GM19328 (cell line): ENCODE measurements at regions not wholly inside any gene's neighbourhood (a gene's known extent, or its start where the extent isn't known, plus 50 kb on each side); places are given as distances from the start of the nearest gene placed in this dataset.

Experiments used
- ATAC-seq: cut with Tn5 transposase; IDR thresholded peaks from one replicate; pipeline ENCODE4 v1.9.1; 2021; ENCODE audit warnings: mild to moderate bottlenecking, moderate library complexity; ENCODE audit not compliant: unreplicated experiment

- ATAC-seq: no peak
Observed at GRCh38 chr3:80113331-80113730, 345.5 kb upstream of the ROBO1 start.

- no peak for ATAC-seq
Observed at GRCh38 chr3:80099559-80100066, 331.8 kb upstream of the ROBO1 start.

DNA sequence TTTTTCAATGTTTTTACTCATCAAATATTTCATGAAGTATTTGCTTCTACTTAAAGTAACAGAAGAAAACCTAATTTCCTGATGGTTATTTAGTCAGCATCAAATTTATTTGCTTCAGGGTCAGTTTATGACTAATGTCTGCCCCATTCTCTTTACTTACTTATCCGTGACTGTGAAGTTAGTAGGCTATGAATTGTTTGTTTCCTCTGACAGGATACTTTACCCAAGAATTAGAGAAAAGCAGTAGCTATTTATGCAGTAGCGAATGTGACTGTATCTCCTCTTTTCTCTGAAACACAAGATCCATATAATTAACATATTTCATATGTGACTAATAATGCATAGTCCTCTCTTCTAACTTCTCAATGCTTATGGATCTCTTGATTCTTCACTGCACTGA, 329.9 kb upstream of the ROBO1 start:
- ATAC-seq: no peak

DNA sequence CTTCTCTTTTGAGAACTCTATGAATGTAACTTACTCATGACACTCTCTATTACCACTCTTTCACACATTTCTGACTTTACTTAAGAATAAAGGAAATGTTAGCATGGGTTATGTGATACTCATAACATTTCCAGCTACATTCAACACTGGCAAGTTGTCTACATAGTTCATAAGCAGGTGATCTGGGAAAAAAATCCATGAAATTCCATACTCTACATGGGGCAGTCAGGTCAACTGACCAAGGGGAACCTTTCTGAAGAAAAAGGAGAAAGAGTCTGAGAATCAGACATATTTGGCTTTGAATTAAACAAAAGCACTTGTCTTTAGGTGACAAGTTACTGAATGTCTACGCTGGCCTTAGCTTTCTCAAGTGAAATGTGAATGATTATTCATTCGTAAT, 329.1 kb upstream of the ROBO1 start:
- no peak for ATAC-seq

GRCh38 chr3:80094589-80094988, 326.8 kb upstream of the ROBO1 start:
- ATAC-seq: no peak

GRCh38 chr3:80087767-80088166, 320.0 kb upstream of the ROBO1 start:
- ATAC-seq: no peak

- no peak for ATAC-seq
Observed at GRCh38 chr3:80086426-80086825, 318.6 kb upstream of the ROBO1 start.

GRCh38 chr3:80079886-80080285, 312.1 kb upstream of the ROBO1 start:
- ATAC-seq: no peak

GRCh38 chr3:80068459-80068858, 300.7 kb upstream of the ROBO1 start:
- ATAC-seq: no peak

DNA sequence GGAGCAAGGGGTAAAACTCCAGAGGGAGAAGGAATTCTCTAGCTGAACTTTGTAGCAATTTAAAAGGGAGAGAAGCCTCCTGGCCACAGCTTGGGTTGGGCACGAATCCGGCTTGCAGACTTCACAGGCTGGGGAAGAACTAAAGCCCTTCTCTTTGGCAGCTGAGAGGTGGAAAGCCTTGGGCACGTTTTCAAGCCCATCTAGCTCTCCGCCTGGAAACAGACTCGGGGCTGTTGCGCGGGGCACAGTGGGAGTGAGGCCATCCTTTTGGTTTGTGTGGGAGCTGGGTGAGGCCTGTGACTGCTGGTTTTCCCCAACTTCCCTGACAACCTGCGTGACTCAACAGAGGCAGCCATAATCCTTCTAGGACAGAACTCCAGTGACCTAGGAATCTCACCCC, 295.7 kb upstream of the ROBO1 start:
- no peak for ATAC-seq

DNA sequence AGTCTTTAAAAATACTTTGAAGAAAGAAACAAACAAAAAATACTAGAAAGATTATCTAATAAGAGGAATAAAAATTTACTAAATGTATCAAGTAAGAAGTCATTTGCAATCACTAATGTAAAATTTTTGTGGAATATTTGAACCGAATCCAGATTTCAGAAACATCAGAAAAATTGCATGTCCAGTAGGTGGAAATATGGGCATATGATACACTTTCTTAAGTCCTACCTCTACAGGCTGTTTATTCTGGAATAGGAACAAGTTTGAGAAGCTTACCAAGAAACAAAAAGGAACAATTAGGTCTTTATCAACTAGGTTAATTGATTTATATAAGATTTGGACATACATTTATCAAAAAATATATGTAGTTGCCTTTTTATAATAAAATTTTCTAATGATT, 292.9 kb upstream of the ROBO1 start:
- no peak for ATAC-seq

DNA sequence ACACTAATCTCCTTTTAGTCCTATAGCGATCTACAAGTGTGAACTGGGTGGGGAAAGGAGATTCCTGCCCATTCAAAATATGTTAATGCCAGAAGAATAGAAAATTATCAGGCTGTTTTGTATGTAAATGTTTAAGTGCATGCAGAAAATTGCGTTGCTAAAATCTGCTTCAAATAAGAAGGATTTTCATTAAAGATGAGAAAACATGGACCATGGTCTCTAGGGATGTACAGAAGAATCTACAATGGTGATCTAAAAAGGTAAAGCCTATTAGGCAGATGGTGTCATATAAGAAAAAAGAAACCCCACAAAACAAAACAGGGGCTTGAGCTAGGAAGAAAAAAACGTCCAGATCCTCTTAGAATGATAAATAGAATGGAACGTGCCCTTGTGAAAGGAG, 287.5 kb upstream of the ROBO1 start:
- no peak for ATAC-seq

GRCh38 chr3:80052271-80052670, 284.5 kb upstream of the ROBO1 start:
- ATAC-seq: no peak

GRCh38 chr3:80051602-80051962, 283.8 kb upstream of the ROBO1 start:
- ATAC-seq: no peak

GRCh38 chr3:80050826-80051601, 283.2 kb upstream of the ROBO1 start:
- ATAC-seq: no peak

- ATAC-seq: no peak
Observed at GRCh38 chr3:80043226-80043625, 275.4 kb upstream of the ROBO1 start.

DNA sequence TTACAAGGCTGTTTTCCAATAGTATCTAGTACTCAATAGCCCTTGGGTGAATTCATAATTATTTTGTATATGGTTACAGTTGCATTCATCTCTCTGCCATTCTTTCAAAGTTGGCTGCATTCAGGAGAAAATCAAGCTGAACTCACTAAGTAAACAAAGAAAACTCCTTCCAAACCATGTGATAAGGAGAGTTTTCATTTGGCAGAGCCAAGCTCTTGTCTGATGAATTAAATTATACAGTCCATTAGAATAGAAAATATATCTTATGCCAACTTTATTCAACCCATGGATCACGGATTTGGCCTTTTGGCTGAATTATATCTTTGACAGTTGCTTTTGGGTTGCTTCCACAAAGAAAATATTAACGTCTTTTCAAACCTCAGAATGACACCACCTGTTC, 272.3 kb upstream of the ROBO1 start:
- no peak for ATAC-seq

GRCh38 chr3:80036176-80036575, 268.4 kb upstream of the ROBO1 start:
- no peak for ATAC-seq

DNA sequence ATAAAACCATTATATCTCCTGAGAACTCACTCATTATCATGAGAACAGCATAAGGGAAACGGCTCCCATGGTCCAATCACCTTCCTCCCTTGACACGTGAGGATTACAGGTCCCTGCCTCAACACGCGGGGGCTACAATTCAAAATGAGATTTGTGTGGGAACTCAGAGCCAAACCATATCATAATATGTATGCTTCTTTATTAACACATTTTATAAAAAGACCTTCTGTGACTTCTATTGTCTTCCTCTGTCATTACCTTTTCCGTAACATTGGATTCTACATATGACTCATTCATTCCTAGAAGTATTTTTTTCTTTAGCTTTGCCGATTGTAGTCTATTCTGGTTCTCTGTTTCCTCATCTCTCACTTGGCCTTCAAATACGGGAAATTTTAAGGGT, 267.2 kb upstream of the ROBO1 start:
- no peak for ATAC-seq

DNA sequence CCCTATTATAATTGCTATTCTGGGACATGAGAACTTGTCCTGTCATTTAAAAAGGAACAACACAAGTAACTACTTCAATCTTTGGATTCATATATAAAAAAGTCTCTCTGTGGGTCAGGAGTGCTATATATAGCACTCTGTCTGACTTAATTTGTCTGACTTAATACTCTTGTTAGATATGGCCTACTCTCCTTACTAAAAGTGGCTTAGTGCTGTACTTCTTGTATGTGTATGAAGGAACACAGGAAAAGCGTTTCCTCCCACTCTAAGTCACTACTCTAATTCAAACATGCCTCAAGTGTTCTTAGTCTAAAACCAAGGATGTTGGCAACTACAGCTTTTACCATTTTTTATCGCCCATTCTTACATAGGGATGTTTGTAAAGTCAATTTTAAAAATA, 255.2 kb upstream of the ROBO1 start:
- ATAC-seq: no peak

- ATAC-seq: no peak
Observed at GRCh38 chr3:80018375-80018774, 250.6 kb upstream of the ROBO1 start.

GRCh38 chr3:80017369-80017768, 249.6 kb upstream of the ROBO1 start:
- ATAC-seq: no peak

DNA sequence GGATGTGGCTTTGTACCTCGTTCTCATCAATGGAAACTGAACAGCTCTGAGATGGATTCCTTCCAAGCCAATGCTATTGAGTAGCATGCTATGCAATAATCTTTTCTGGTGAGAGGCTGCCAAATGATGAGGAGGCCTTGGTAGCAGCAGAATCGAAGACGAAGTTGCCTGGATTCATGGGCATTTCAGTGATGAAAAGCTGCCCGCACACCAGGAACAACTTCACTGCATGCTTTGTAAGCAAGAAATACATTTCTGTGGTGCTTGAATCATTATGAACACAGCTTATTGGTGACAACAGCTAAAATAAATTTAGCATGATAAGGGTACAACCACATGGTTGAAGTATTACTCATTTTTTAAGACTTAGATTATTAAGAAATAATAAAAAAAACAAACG, 246.8 kb upstream of the ROBO1 start:
- ATAC-seq: no peak
